K562 (cell line): ENCODE measurements at regions not wholly inside any gene's neighbourhood (a gene's known extent, or its start where the extent isn't known, plus 50 kb on each side); places are given as distances from the start of the nearest gene placed in this dataset.

Experiments
- CREM ChIP-seq: IDR thresholded peaks from 2 replicates; pipeline ENCODE4 v1.6.1; 2014; ENCODE audit warnings: antibody characterized with exemption, low read depth
- CTBP1 ChIP-seq: fragments of 450-650 bp; IDR thresholded peaks from 2 replicates; pipeline ENCODE4 v1.6.1; 2016; ENCODE audit warnings: borderline replicate concordance
- CTCFL ChIP-seq: IDR thresholded peaks from 2 replicates; pipeline ENCODE4 v1.6.1; 2011; ENCODE audit warnings: borderline replicate concordance, low read depth, mild to moderate bottlenecking, moderate library complexity, low read length; ENCODE audit not compliant: insufficient read depth, poor library complexity, severe bottlenecking
- ELF1 ChIP-seq: fragments of 200-800 bp; sonication (Bioruptor generic); IDR thresholded peaks from 2 replicates; pipeline ENCODE4 v1.6.1; 2016; ENCODE audit warnings: missing genetic modification characterization, missing compliant biosample characterization
- ELF4 ChIP-seq: fragments of 450-650 bp; formaldehyde crosslinking; IDR thresholded peaks from 2 replicates; pipeline ENCODE4 v1.4.0; 2022; ENCODE audit warnings: missing genetic modification characterization
- ERF ChIP-seq: fragments of 450-650 bp; formaldehyde crosslinking; IDR thresholded peaks from 2 replicates; pipeline ENCODE4 v1.4.0; 2020; ENCODE audit warnings: mild to moderate bottlenecking, mixed read lengths
- KDM4B ChIP-seq, 2 experiments: fragments of 450-650 bp in 1 of 2; sonication (generic) in 1 of 2; IDR thresholded peaks; 2 replicates each; pipeline ENCODE4 v1.6.1; 2016 to 2017; ENCODE audit warnings: borderline replicate concordance in 2 of 2, antibody characterized with exemption in 1 of 2, low read depth in 1 of 2, mild to moderate bottlenecking in 1 of 2
- L3MBTL2 ChIP-seq: fragments of 450-650 bp; IDR thresholded peaks from 2 replicates; pipeline ENCODE4 v1.6.1; 2016; ENCODE audit warnings: mild to moderate bottlenecking, moderate library complexity
- LARP7 ChIP-seq: fragments of 450-650 bp; IDR thresholded peaks from 2 replicates; pipeline ENCODE4 v1.6.1; 2016
- MAFG ChIP-seq: fragments of 450-650 bp; conservative IDR thresholded peaks from 2 replicates; pipeline ENCODE4 v1.6.1; 2016; ENCODE audit warnings: missing genetic modification characterization, missing compliant biosample characterization
- MAX ChIP-seq: sonication (generic); formaldehyde crosslinking; IDR thresholded peaks from 2 replicates; pipeline ENCODE4 v1.9.0; 2022; ENCODE audit warnings: mild to moderate bottlenecking, missing genetic modification reagents
- MNT ChIP-seq, 2 experiments: fragments of 450-650 bp; conservative IDR thresholded peaks; 2 replicates each; pipeline ENCODE4 v1.6.1; 2017; ENCODE audit warnings: mild to moderate bottlenecking in 2 of 2, moderate library complexity in 2 of 2
- MTA2 ChIP-seq: fragments of 450-650 bp; IDR thresholded peaks from 2 replicates; pipeline ENCODE4 v1.6.1; 2016; ENCODE audit warnings: low read depth
- OTX1 ChIP-seq: fragments of 450-650 bp; formaldehyde crosslinking; IDR thresholded peaks from 2 replicates; pipeline ENCODE4 v1.4.0; 2022; ENCODE audit warnings: mild to moderate bottlenecking
- PHF21A ChIP-seq: fragments of 450-650 bp; IDR thresholded peaks from 2 replicates; pipeline ENCODE4 v1.6.1; 2017; ENCODE audit warnings: low read depth, borderline replicate concordance
- PRMT5 ChIP-seq: sonication (generic); formaldehyde crosslinking; IDR thresholded peaks from 2 replicates; pipeline ENCODE4 v1.5.0; 2020; ENCODE audit warnings: missing genetic modification reagents
- RAD51 ChIP-seq: fragments of 450-650 bp; IDR thresholded peaks from 2 replicates; pipeline ENCODE4 v1.7.1; 2016; ENCODE audit warnings: low read depth, mild to moderate bottlenecking, borderline replicate concordance
- SAFB ChIP-seq: fragments of 200-400 bp; formaldehyde crosslinking; IDR thresholded peaks from 2 replicates; pipeline ENCODE4 v1.6.1; 2017; ENCODE audit warnings: low read depth, low read length, borderline replicate concordance
- SMAD4 ChIP-seq: fragments of 250-450 bp; sonication (Bioruptor Pico); conservative IDR thresholded peaks from 2 replicates; pipeline ENCODE4 v1.8.0; 2021; ENCODE audit warnings: inconsistent platforms, mild to moderate bottlenecking, moderate library complexity
- SP1 ChIP-seq: sonication (generic); formaldehyde crosslinking; IDR thresholded peaks from 2 replicates; pipeline ENCODE4 v1.8.1; 2022; ENCODE audit warnings: mild to moderate bottlenecking, missing genetic modification reagents
- TAL1 ChIP-seq: fragments of 450-650 bp; IDR thresholded peaks from 2 replicates; pipeline ENCODE4 v1.6.1; 2016; ENCODE audit warnings: mild to moderate bottlenecking
- TFAP4 ChIP-seq: sonication (generic); formaldehyde crosslinking; IDR thresholded peaks from 2 replicates; pipeline ENCODE4 v1.8.0; 2022; ENCODE audit warnings: missing genetic modification reagents, mild to moderate bottlenecking, moderate library complexity, borderline replicate concordance
- ZC3H8 ChIP-seq: fragments of 450-650 bp; IDR thresholded peaks from 2 replicates; pipeline ENCODE4 v1.6.1; 2017
- ZFPM2 ChIP-seq: fragments of 250-450 bp; sonication (Bioruptor Pico); IDR thresholded peaks from 2 replicates; pipeline ENCODE4 v1.5.1; 2022; ENCODE audit warnings: mild to moderate bottlenecking
- ZNF174 ChIP-seq: fragments of 250-450 bp; sonication (Bioruptor Pico); IDR thresholded peaks from 2 replicates; pipeline ENCODE4 v1.4.0; 2020; ENCODE audit warnings: mild to moderate bottlenecking
- ZNF57 ChIP-seq: fragments of 450-650 bp; formaldehyde crosslinking; IDR thresholded peaks from 2 replicates; pipeline ENCODE4 v1.4.0; 2020; ENCODE audit warnings: mild to moderate bottlenecking, moderate library complexity
- ZSCAN32 ChIP-seq: fragments of 450-650 bp; formaldehyde crosslinking; IDR thresholded peaks from 2 replicates; pipeline ENCODE4 v1.4.0; 2020; ENCODE audit warnings: mild to moderate bottlenecking, moderate library complexity

- TF ChIP-seq TFAP4 (CRISPR knock-in tag), result peak; percentile 98
- no peak for TF ChIP-seq PHF21A
- TF ChIP-seq ZNF57, result no peak
- no peak for TF ChIP-seq RAD51
- no peak for TF ChIP-seq SAFB
- peak; percentile 43; the same call in 1 of the 2 replicates for TF ChIP-seq L3MBTL2
- TF ChIP-seq ZSCAN32, result no peak
- peak; percentile 60; the same call in 1 of the 2 replicates for TF ChIP-seq CTBP1
- no peak for TF ChIP-seq ZFPM2
- no peak for TF ChIP-seq ZC3H8
- TF ChIP-seq MAX, result peak; percentile 6; the same call in 1 of the 2 replicates
- no peak for TF ChIP-seq CTCFL
- TF ChIP-seq SMAD4 (CRISPR knock-in tag), result peak; percentile 68; the same call in 1 of the 2 replicates
- no peak for TF ChIP-seq ZNF174 (CRISPR knock-in tag)
- peak; percentile 45; the same call in 1 of the 2 replicates for TF ChIP-seq CREM
- TF ChIP-seq MTA2, result peak; percentile 59
- no peak for TF ChIP-seq LARP7
- TF ChIP-seq OTX1 (CRISPR knock-in tag), result no peak
- TF ChIP-seq ELF4, result no peak
- TF ChIP-seq ERF (CRISPR knock-in tag), result no peak
- TF ChIP-seq MNT (conservative IDR thresholded peaks at IDR 0.05), result no peak; a peak in 1 of 4 replicates
- TF ChIP-seq KDM4B (IDR thresholded peaks at IDR 0.05; ENCODE audit: borderline replicate concordance in 2 of 2, low read depth in 1 of 2), result no peak
- no peak for TF ChIP-seq PRMT5 (CRISPR knock-in tag)
- TF ChIP-seq MAFG (tag), result no peak
- TF ChIP-seq SP1 (CRISPR knock-in tag), result no peak; the same call in 1 of the 2 replicates
- TF ChIP-seq ELF1 (tag), result no peak
- peak; percentile 78 for TF ChIP-seq TAL1
These were observed 169.0 kb upstream of the BCOR start (continued) for GRCh38 chrX:40266490-40267333.
